ENCODE measurements at regions not wholly inside any gene's neighbourhood (a gene's known extent, or its start where the extent isn't known, plus 50 kb on each side); places are given as distances from the start of the nearest gene placed in this dataset.
"Not testable (repeated sequence)": the region's sequence is repeated elsewhere in the genome, so short reads cannot be mapped to it uniquely, and the experiment has no call there.

GRCh38 chr7:142602183-142602582 is 147.1 kb upstream of the PRSS1 start:
- DNase-seq: no peak

GRCh38 chr7:142598297-142598696 is 151.0 kb upstream of the PRSS1 start:
- no peak for DNase-seq

DNA sequence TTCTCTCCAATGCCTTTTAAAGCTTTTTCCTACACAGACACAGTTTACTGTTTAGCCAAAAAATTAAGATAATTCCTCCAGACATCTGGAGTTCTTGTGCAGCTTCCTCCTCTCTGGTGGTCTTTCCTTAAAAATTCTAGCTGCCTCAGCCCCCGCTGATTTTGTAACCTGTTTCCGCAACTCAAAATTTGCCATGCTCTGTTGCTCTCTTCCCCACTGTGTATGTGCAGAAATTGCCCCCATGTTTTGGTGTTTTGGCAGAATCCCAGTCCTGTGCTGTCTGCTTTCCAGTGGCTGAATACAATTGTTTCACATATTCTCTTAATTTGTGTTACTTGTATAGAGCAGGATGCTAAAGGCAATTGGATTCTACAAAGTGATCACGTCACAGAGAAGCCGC is 151.7 kb upstream of the PRSS1 start:
- DNase-seq: no peak

DNA sequence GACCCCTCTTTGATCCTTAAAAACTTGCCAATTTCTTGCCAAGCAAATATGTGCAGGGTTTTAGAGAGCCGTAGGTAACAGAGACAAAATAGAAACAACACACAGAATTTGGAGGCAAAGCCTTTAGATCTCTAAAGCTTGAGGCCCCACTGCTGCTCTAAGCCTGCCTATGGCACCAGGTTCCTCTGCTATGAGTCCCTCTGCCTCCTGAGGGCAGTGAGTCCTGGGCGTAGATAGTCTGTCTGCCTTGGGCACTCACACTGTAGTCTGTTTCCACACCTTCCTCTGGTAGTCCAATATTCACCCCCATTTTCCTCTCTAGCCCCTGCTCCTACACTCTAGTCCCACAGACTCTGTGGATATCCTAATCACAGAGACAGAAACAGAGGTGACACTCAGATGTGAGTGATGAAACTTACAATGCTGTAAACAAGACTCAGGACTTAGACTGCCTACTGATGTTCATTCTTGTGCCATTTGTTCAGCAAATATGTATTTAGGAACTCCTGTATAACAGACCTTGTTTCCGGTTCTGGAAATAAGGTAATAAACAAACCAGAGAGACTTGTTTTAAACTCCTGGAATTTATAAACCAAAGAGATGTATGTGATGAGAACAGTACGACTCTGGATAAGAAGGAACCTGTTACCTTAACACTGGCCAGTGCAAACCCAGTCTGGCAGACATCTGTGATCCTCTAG is 153.3 kb upstream of the PRSS1 start:
- no peak for DNase-seq

DNA sequence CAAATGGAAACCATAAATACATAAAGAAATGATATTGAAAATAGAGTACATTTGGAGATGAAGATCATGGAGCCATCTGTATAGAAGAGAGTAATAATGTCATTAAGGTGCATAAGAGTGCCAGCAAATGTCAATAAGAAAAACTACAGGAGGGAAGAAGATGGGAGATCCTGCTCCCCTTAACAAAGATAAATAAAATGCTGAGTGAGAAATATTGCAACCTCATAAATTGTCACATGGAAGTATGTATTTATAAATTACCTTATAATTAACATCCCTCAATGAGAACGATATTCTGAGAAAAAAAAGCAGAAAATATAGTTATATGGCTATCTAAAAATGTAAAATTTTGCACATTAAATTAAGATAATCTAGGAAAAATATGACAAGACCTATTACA is 155.2 kb upstream of the PRSS1 start:
- no peak for DNase-seq

GRCh38 chr7:142593106-142593505 is 156.2 kb upstream of the PRSS1 start:
- DNase-seq: no peak

DNA sequence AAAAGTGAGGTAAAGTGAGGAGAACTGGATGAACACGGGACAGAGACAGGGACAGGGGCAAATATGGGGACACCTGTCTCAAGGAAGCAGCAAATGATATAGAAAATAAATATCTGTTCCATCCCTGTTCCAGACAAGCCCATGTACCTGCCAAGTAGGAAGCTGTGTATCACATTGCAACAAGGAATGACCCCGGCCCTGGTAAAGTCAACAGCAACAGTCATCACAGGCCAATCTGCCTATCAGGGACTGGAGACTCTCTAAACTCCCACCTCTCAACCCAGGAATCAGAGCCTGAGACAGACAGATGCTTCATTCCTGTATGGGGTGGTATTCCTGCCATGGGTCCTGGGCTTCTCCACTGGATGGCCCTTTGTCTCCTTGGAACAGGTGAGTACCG is 156.6 kb upstream of the PRSS1 start:
- no peak for DNase-seq

- DNase-seq: no peak
Observed at GRCh38 chr7:142592231-142592630, 157.0 kb upstream of the PRSS1 start.

- DNase-seq: no peak
Observed at GRCh38 chr7:142590830-142591457, 158.3 kb upstream of the PRSS1 start.

GRCh38 chr7:142590077-142590476 is 159.2 kb upstream of the PRSS1 start:
- no peak for DNase-seq

DNA sequence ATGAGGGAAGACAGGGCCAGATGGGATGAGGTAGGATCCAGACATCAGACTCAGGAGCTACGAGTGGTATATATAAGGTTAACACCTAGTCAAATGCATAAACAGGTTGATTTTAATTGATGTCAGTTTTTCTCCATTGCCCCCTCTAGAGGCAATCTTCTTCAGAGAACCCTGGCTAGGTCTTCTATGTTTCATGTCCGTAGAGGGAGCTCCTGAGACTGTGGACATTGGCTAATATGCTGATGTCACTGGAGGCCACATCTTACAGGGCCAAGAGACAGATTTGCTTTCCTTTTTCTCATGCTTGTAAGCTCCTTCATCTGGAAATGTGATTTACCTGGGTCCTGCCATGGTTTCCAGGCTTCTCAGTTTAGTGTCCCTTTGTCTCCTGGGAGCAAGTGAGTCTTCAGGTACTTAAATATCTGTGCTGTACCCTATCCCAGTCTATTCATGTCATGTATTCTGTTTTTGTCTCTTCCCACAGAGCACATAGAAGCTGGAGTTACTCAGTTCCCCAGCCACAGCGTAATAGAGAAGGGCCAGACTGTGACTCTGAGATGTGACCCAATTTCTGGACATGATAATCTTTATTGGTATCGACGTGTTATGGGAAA is 161.6 kb upstream of the PRSS1 start:
- peak; percentile 1 for DNase-seq

DNA sequence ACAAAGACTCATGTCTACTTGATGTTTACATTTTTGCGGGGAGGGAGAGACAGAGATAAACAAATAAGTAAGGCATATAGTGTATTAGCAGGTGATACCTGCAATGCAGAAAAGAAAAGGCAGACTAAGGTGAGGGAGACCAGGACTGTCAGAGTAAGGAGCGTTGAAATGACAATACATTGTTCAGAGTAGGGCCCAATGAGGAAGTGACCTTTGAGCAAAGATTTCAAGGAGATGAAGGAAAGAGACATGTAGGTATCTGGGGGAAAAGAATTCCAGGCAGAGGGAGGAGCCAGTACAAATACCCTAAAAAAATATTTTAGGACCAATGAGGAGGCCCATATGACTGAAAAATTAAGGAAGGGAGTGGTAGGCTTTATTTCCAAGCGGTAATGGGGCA is 162.7 kb upstream of the PRSS1 start:
- no peak for DNase-seq

DNA sequence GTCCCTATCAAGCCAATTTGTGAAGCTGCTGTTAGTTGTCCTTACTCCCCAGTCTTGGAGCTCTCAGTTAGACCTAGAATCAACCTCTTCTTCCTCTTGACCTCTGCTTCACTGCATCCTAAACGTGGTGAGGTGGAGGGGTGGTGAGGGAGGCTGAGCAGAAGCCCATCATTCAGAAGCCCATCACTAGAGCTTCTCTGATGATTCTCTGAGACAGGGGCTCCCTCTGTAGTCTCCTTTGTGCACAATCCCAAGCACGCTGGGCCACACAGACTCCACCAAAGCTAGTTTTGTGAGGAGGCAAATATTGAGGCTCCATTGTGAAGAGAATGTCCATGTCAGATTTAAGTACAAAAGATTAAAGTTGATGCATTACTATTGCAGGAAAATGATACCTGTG is 163.8 kb upstream of the PRSS1 start:
- DNase-seq: no peak

- no peak for DNase-seq
Observed at GRCh38 chr7:142584765-142585164, 164.5 kb upstream of the PRSS1 start.

- no peak for DNase-seq
Observed at GRCh38 chr7:142583446-142583845, 165.8 kb upstream of the PRSS1 start.

DNA sequence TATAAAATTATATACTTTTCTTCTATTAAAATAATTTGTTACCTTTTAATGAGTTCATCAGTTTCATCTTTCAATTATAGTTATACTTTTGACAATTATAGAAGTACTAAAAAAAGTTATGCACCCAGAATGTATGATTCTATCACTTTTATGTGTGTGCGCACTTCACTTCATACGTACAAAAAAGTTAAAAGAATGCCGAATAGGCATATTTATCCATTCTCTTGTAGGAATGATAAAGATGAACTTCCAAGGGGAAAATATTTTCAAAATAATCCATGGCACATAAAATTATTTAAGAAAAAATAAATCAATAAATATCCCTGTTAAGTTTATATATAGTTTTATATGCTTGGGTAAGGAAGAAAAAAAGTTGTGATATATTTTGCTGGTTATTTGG is 166.9 kb upstream of the PRSS1 start:
- no peak for DNase-seq

DNA sequence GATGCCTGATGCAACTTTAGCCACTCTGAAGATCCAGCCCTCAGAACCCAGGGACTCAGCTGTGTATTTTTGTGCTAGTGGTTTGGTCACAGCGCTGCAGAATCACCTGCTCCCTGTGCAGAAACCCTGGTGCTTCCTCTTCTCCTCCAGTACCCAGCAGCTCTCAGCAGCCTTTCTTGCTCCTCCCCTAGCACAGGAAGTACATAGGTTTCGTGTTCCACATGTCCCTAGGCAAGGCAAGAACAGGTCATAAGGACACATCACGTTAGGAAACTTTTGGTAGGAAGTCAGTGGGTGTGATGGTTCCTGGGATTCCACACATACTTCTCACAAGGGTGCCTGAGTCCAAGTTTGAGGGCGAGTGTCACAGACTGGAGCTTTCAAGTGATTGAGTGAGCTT is 167.9 kb upstream of the PRSS1 start:
- no peak for DNase-seq

DNA sequence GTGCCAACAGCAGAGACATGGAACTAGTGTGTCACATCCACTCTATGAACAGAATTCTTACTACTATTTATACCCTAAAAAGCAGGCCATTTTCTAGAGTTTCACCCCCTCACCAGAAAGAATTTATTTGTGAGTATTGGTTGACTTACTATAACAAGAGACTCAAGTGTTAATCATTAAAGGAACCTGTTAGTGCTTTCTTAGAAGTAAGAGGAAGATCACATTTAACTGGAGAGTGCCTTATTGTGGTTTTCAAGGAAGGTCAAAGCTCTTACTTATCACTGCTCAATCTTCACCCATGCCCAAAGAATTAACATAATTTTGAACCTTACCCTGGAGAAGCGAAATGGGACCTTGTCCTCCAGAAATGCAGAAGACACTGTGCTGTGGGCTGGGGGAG is 169.3 kb upstream of the PRSS1 start:
- DNase-seq: no peak

- DNase-seq: not testable (repeated sequence)
Observed at GRCh38 chr7:142575351-142575750, 173.9 kb upstream of the PRSS1 start.

DNA sequence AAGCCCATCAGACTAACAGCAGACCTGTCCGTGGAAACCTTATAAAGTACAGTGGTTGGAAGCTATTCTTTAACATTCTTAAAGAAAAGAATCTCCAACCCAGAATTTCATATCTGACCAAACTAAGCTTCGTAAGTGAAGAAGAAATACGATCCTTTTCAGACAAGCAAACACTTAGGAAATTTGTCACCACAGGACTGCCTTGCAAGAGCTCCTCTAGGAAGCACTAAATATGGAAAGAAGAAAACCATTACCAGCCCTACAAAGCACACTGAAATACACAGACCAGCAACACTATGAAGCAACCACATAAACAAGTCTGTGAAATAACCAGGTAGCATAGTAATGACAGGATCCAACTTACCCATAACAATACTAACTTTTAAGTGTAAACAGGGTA is 177.7 kb upstream of the PRSS1 start:
- DNase-seq: no peak

- DNase-seq: no peak
Observed at GRCh38 chr7:142569851-142570250, 179.4 kb upstream of the PRSS1 start.

DNA sequence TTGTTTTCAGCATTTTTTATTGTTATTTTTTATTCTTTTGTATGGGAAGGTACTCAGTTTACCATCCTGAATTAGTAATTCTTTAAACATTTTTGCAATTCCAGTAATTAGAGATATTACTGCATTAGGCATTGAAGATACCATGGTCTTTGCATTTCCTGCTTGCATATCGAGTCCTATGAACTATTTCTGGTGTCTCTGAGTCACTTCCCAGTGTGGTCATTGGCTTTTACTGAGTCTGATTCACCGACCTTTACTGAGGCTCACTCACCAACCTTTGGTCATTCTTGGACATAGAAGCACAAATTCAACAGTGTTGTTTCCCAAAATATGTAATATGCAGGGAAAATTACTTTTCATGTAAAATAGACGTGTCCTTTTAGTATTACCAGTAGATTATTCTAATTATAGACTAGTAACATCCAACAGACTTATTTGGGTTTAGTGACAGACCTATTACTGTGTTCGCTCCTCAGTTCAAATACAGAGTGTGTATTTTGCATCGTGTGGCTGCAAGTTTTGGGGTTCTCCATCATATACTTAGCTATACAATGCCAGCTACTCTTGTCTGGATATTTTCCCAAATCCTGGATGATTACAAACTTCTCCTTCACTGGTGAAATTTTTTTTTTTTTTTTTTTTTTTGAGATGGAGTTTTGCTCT is 180.7 kb upstream of the PRSS1 start:
- no peak for DNase-seq

GRCh38 chr7:142567201-142568075 is 181.8 kb upstream of the PRSS1 start:
- DNase-seq: no peak

Measured in DMS153 (cell line).